H9 (cell line): ENCODE measurements at regions not wholly inside any gene's neighbourhood (a gene's known extent, or its start where the extent isn't known, plus 50 kb on each side); places are given as distances from the start of the nearest gene placed in this dataset.

Experiments used
- DNase-seq: peaks from one replicate; pipeline ENCODE4 v3.0.0-alpha.2; 2017
- H2AFZ ChIP-seq: one replicate; pipeline ENCODE4 v1.6.1; 2013; ENCODE audit warnings: mild to moderate bottlenecking, low read length, control low read depth, moderate library complexity
- H2AK5ac ChIP-seq: 2 replicates; pipeline ENCODE4 v1.6.1; 2013; ENCODE audit warnings: low read length, control low read depth, mixed read lengths; ENCODE audit not compliant: insufficient read length
- H2BK120ac ChIP-seq: one replicate; pipeline ENCODE4 v1.6.1; 2013; ENCODE audit warnings: low read depth, mild to moderate bottlenecking, low read length, control low read depth, inconsistent platforms; ENCODE audit not compliant: poor library complexity, severe bottlenecking
- H2BK12ac ChIP-seq: 2 replicates; pipeline ENCODE4 v1.6.1; 2013; ENCODE audit warnings: low read length, control low read depth, mixed read lengths, low read depth; ENCODE audit not compliant: insufficient read length
- H2BK15ac ChIP-seq: 2 replicates; pipeline ENCODE4 v1.6.1; 2013; ENCODE audit warnings: low read depth, low read length, control low read depth
- H2BK20ac ChIP-seq: one replicate; pipeline ENCODE4 v1.6.1; 2013; ENCODE audit warnings: low read depth, mild to moderate bottlenecking, low read length, control low read depth, inconsistent platforms; ENCODE audit not compliant: poor library complexity, severe bottlenecking
- H2BK5ac ChIP-seq: 2 replicates; pipeline ENCODE4 v1.6.1; 2013; ENCODE audit warnings: low read length, control low read depth, mixed read lengths; ENCODE audit not compliant: insufficient read length
- H3K14ac ChIP-seq: 2 replicates; pipeline ENCODE4 v1.6.1; 2013; ENCODE audit warnings: low read length, control low read depth; ENCODE audit not compliant: insufficient read depth
- H3K18ac ChIP-seq: 2 replicates; pipeline ENCODE4 v1.6.1; 2013; ENCODE audit warnings: low read depth, mild to moderate bottlenecking, mixed read lengths, low read length, control low read depth; ENCODE audit not compliant: insufficient read length
- H3K23ac ChIP-seq: 2 replicates; pipeline ENCODE4 v1.6.1; 2013; ENCODE audit warnings: low read length, control low read depth, mixed read lengths, low read depth; ENCODE audit not compliant: insufficient read length
- H3K23me2 ChIP-seq: 2 replicates; pipeline ENCODE4 v1.6.1; 2013; ENCODE audit warnings: low read depth, mild to moderate bottlenecking, mixed read lengths, low read length, control low read depth; ENCODE audit not compliant: insufficient read length, poor library complexity, severe bottlenecking
- H3K27ac ChIP-seq: 2 replicates; pipeline ENCODE4 v1.5.1; 2013; ENCODE audit warnings: low read length, control low read depth, mixed read lengths, low read depth; ENCODE audit not compliant: insufficient read length
- H3K27me3 ChIP-seq: 2 replicates; pipeline ENCODE4 v1.6.1; 2013; ENCODE audit warnings: low read length, control low read depth, inconsistent platforms; ENCODE audit not compliant: insufficient read depth
- H3K4ac ChIP-seq: 2 replicates; pipeline ENCODE4 v1.6.1; 2013; ENCODE audit warnings: low read depth, mild to moderate bottlenecking, control low read depth, inconsistent platforms, low read length, moderate library complexity
- H3K4me1 ChIP-seq: 2 replicates; pipeline ENCODE4 v1.6.1; 2013; ENCODE audit warnings: low read length, control low read depth, inconsistent platforms; ENCODE audit not compliant: insufficient read depth
- H3K4me2 ChIP-seq: 2 replicates; pipeline ENCODE4 v1.6.1; 2013; ENCODE audit warnings: low read length, control low read depth, mixed read lengths; ENCODE audit not compliant: insufficient read length, insufficient read depth
- H3K56ac ChIP-seq: 2 replicates; pipeline ENCODE4 v1.6.1; 2013; ENCODE audit warnings: low read depth, mild to moderate bottlenecking, mixed read lengths, low read length, control low read depth; ENCODE audit not compliant: insufficient read length
- H3K79me1 ChIP-seq: 2 replicates; pipeline ENCODE4 v1.6.1; 2013; ENCODE audit warnings: low read depth, mild to moderate bottlenecking, moderate library complexity, low read length, control low read depth, inconsistent platforms; ENCODE audit not compliant: insufficient read depth, poor library complexity, severe bottlenecking
- H3K79me2 ChIP-seq: 2 replicates; pipeline ENCODE4 v1.6.1; 2013; ENCODE audit warnings: low read length, control low read depth, inconsistent platforms; ENCODE audit not compliant: insufficient read depth
- H3K9ac ChIP-seq: 2 replicates; pipeline ENCODE4 v1.6.1; 2013; ENCODE audit warnings: low read length, control low read depth, mixed read lengths; ENCODE audit not compliant: insufficient read length; ENCODE audit errors: extremely low read depth
- H3K9me3 ChIP-seq: one replicate; pipeline ENCODE4 v1.6.1; 2013; ENCODE audit warnings: low read depth, low read length, inconsistent platforms; ENCODE audit not compliant: control insufficient read depth
- H3T11ph ChIP-seq: one replicate; pipeline ENCODE4 v1.6.1; 2013; ENCODE audit warnings: mild to moderate bottlenecking, low read length, control low read depth, inconsistent platforms
- H4K20me1 ChIP-seq: one replicate; pipeline ENCODE4 v1.6.1; 2013; ENCODE audit not compliant: control insufficient read depth, insufficient read length, insufficient read depth
- H4K5ac ChIP-seq: 2 replicates; pipeline ENCODE4 v1.6.1; 2013; ENCODE audit warnings: low read depth, mild to moderate bottlenecking, mixed read lengths, low read length, control low read depth; ENCODE audit not compliant: insufficient read length
- H4K8ac ChIP-seq: replicated peaks from 2 replicates; pipeline ENCODE4 v1.6.1; 2013; ENCODE audit warnings: low read length, control low read depth, mixed read lengths, low read depth; ENCODE audit not compliant: insufficient read length
- H4K91ac ChIP-seq: 2 replicates; pipeline ENCODE4 v1.6.1; 2013; ENCODE audit warnings: low read depth, mild to moderate bottlenecking, moderate library complexity, mixed read lengths, low read length, control low read depth; ENCODE audit not compliant: insufficient read length
- H3K27ac Mint-ChIP-seq, 3 experiments: 2 replicates in 2 of 3; 3 replicates in 1 of 3; pipeline ENCODE4 v1.8.0; 2020 to 2021; ENCODE audit warnings: mixed read lengths in 3 of 3, mild to moderate bottlenecking in 1 of 3, moderate library complexity in 1 of 3
- H3K27me3 Mint-ChIP-seq: 2 replicates; pipeline ENCODE4 v1.8.0; 2021; ENCODE audit warnings: low read depth, mild to moderate bottlenecking, moderate library complexity, mixed read lengths
- H3K36me3 Mint-ChIP-seq, 3 experiments: 2 replicates in 2 of 3; 3 replicates in 1 of 3; pipeline ENCODE4 v1.8.0; 2020 to 2021; ENCODE audit warnings: low read depth in 3 of 3, mixed read lengths in 3 of 3; ENCODE audit not compliant: insufficient read depth in 1 of 3
- H3K4me1 Mint-ChIP-seq, 2 experiments: 2 replicates each; pipeline ENCODE4 v1.8.0; 2020; ENCODE audit warnings: mixed read lengths in 2 of 2
- H3K4me3 Mint-ChIP-seq, 2 experiments: 2 replicates in 1 of 2; 3 replicates in 1 of 2; pipeline ENCODE4 v1.8.0; 2020 to 2021; ENCODE audit warnings: mild to moderate bottlenecking in 2 of 2, mixed read lengths in 2 of 2, moderate library complexity in 1 of 2
- H3K9me3 Mint-ChIP-seq, 2 experiments: 2 replicates in 1 of 2; 3 replicates in 1 of 2; pipeline ENCODE4 v1.8.0; 2020; ENCODE audit warnings: mild to moderate bottlenecking in 2 of 2, mixed read lengths in 2 of 2, moderate library complexity in 1 of 2
- CTCF ChIP-seq: fragments of 200-600 bp; sonication (generic); conservative IDR thresholded peaks from 3 replicates; pipeline ENCODE4 v1.8.0; 2021; ENCODE audit warnings: antibody characterized with exemption, mild to moderate bottlenecking
- WGBS: extraction: QIAGEN DNeasy Blood & Tissue Kit; methylation state at CpG from one replicate; pipeline ENCODE4 v1.1.7; 2013; ENCODE audit warnings: missing lambda C conversion rate, low lambda C conversion rate, mixed read lengths; ENCODE audit not compliant: insufficient read length; ENCODE audit errors: extremely low coverage; 5-methylcytosine and 5-hydroxymethylcytosine counted together

GRCh38 chr14:54048311-54048710, 91.7 kb upstream of the BMP4 start:
- no peak overlapping the region for H4K91ac ChIP-seq
- H4K20me1 ChIP-seq, result no peaks in the 10 kb centered on the region
- H3K79me1 ChIP-seq, result no peaks in the 10 kb centered on the region
- no peak overlapping the region for H2BK15ac ChIP-seq
- no peaks in the 10 kb centered on the region for H3K4me1 ChIP-seq
- H3K27ac ChIP-seq, result no peak overlapping the region
- no peaks in the 10 kb centered on the region for H3K27me3 ChIP-seq
- H3K18ac ChIP-seq, result no peak overlapping the region
- no peak overlapping the region for H2BK12ac ChIP-seq
- H3K23me2 ChIP-seq, result no peaks in the 10 kb centered on the region
- H2BK20ac ChIP-seq, result no peak overlapping the region
- H2AK5ac ChIP-seq, result no peak overlapping the region
- Mint-ChIP-seq H3K36me3 (no peaks in the 10 kb centered on the region), H3K4me1 (peaks cover 2 to 4% of the 10 kb centered on the region in 2 experiments; a peak in 3 of 4 replicates), H3K4me3 (no peak overlapping the region), H3K27me3 (no peaks in the 10 kb centered on the region; the same call in 1 of the 2 replicates), H3K9me3 (no peaks in the 10 kb centered on the region), H3K27ac (no peak overlapping the region)
- no peak overlapping the region for H3K14ac ChIP-seq
- H2AFZ ChIP-seq, result no peak overlapping the region
- TF ChIP-seq CTCF, result no peak
- H2BK5ac ChIP-seq, result no peak overlapping the region
- no peak overlapping the region for H3K4ac ChIP-seq
- no peak overlapping the region for H3K23ac ChIP-seq
- no peak overlapping the region for H2BK120ac ChIP-seq
- no peak overlapping the region for H4K5ac ChIP-seq
- H3K4me2 ChIP-seq, result no peak overlapping the region
- H4K8ac ChIP-seq, result no peak overlapping the region
- no peak overlapping the region for H3K56ac ChIP-seq
- no peak for DNase-seq
- no peak overlapping the region for H3T11ph ChIP-seq
- H3K9ac ChIP-seq, result no peak overlapping the region
- no peaks in the 10 kb centered on the region for H3K9me3 ChIP-seq
- WGBS, result no CpG with 5 or more reads among the region's 9 CpGs
- no peaks in the 10 kb centered on the region for H3K79me2 ChIP-seq
